ENCODE measurements at regions not wholly inside any gene's neighbourhood (a gene's known extent, or its start where the extent isn't known, plus 50 kb on each side); places are given as distances from the start of the nearest gene placed in this dataset.

DNA sequence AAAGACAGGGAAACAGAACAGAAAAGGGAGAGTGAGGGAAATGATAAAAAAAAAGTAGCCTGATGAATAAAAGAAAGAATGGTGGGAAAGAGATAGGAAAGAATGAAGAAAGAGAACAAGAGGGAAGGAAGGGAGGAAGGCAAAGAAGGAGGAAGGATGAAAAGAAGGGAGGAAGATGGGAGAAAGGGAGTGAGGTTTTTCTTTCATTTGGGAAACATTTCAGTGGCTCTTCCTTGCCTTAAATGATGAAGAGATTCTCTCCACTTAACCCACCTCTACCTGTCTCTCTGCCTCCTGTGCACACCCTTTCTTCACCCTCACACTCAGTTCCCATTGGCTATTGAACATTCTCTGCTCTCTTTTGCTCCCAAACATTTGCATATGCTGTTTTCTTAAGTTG lies 222.1 kb upstream of the DEFB112 start:
- Histone ChIP-seq H3K9me3 (peaks cover 0 to 7% (median 0%) of the 10 kb centered on the region in 11 donors), H3K4me3 (no peak overlapping the region), H3K36me3 (no peaks in the 10 kb centered on the region), H3K27me3 (no peaks in the 10 kb centered on the region), H3K4me1 (no peaks in the 10 kb centered on the region), H3K27ac (no peak overlapping the region)
- no peak for DNase-seq
- TF ChIP-seq CTCF (IDR thresholded peaks at IDR 0.05), result no peak
- ATAC-seq, result no peak
- intact Hi-C loops (cut with DNase I), result no loop called here

- intact Hi-C loops (cut with DNase I), result no loop called here
- ATAC-seq, result no peak
- Histone ChIP-seq H3K27ac (no peak overlapping the region), H3K9me3 (peaks cover 0 to 7% (median 0%) of the 10 kb centered on the region in 11 donors), H3K36me3 (no peaks in the 10 kb centered on the region), H3K27me3 (no peaks in the 10 kb centered on the region), H3K4me3 (no peak overlapping the region), H3K4me1 (no peaks in the 10 kb centered on the region)
- TF ChIP-seq CTCF (IDR thresholded peaks at IDR 0.05), result no peak
- DNase-seq, result no peak
These were observed 222.9 kb upstream of the DEFB112 start for GRCh38 chr6:50272611-50273010.

DNA sequence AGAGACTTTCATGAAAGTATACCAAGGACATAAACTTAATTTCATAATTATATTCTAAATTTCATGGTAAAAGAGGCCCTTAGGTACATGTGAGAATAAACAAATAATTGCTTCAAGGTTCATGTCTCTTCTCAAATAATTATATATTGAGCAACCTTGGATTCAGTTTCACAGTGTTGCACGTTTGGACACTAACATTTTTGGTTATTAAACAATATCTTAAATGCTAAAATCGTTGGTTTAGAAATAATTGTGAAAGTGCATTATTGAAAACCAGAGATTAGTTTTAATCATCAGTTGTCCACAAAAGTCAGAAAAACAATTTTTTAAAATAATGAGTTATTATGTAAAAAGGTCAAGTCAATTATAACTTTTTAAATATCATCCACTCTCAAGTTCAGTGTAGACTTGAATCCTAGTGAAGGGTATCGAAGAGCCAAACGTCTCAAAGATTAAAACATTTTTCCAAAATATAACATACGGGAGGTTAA lies 227.1 kb upstream of the DEFB112 start:
- Histone ChIP-seq H3K9me3 (peaks cover 0 to 7% (median 0%) of the 10 kb centered on the region in 11 donors), H3K4me1 (no peaks in the 10 kb centered on the region), H3K27ac (no peak overlapping the region), H3K36me3 (no peaks in the 10 kb centered on the region), H3K4me3 (no peak overlapping the region), H3K27me3 (no peaks in the 10 kb centered on the region)
- DNase-seq (no peak), ATAC-seq (no peak)
- WGBS, 2 donors, result 67 to 78% methylated on average over 5 of the region's 5 CpGs
- TF ChIP-seq CTCF (IDR thresholded peaks at IDR 0.05), result no peak
- intact Hi-C loops (cut with DNase I), result no loop called here

DNA sequence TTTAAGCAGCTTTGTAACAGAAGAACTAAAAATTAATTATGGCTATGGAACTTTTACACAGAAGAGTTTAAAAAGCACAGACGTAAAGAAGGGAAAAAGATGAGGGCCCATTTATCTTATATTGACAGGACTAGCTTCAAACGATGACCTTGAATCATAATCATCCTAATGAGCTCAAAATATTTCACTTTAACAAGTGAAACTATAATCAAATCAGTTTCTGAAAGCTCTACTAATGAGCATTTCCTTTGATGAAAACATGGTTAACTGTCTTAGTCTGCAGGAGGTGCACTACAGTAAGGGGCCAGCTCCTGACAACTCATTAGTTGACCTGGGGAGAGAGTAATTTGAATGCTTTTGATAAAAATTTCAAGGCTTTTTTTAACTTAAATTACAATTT lies 228.0 kb upstream of the DEFB112 start:
- Histone ChIP-seq H3K36me3 (no peaks in the 10 kb centered on the region), H3K9me3 (peaks cover 0 to 7% (median 0%) of the 10 kb centered on the region in 11 donors), H3K27me3 (no peaks in the 10 kb centered on the region), H3K27ac (no peak overlapping the region), H3K4me3 (no peak overlapping the region), H3K4me1 (no peaks in the 10 kb centered on the region)
- intact Hi-C loops (cut with DNase I), result no loop called here
- no peak for DNase-seq
- ATAC-seq, result no peak
- TF ChIP-seq CTCF (IDR thresholded peaks at IDR 0.05), result no peak
- WGBS, 2 donors, result 47 to 52% methylated on average over 2 of the region's 2 CpGs

DNA sequence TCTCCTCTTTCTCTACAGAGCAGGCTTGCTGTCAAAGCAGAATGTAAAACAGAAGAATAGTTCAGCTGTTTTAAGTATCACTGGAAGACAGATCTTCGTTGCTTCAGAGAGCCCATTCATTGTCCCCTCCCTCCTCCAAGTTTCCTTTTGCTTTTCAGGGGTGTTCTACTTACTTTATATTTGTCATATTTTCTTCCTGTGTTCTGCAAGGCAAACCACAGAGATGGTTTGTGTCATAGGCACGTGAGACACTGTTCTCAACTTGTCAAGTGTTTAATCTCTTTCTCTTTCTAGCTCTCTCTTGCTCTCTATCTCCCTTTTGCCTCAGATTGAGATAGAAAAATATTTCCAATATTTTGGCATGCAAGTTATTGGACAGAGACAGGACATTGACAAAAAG lies 228.9 kb upstream of the DEFB112 start:
- no peaks in the 10 kb centered on the region for H3K36me3 ChIP-seq
- ATAC-seq (no peak), DNase-seq (no peak)
- H3K27me3 ChIP-seq, result no peaks in the 10 kb centered on the region
- H3K27ac ChIP-seq, result no peak overlapping the region
- intact Hi-C loops (cut with DNase I), result no loop called here
- H3K4me3 ChIP-seq, result no peak overlapping the region
- H3K9me3 ChIP-seq, result peaks cover 0 to 7% (median 0%) of the 10 kb centered on the region in 11 donors
- WGBS, 2 donors, result 4 to 6% methylated on average over 2 of the region's 2 CpGs
- no peaks in the 10 kb centered on the region for H3K4me1 ChIP-seq
- no peak for TF ChIP-seq CTCF (IDR thresholded peaks at IDR 0.05)
